ENCODE measurements at regions not wholly inside any gene's neighbourhood (a gene's known extent, or its start where the extent isn't known, plus 50 kb on each side); places are given as distances from the start of the nearest gene placed in this dataset.

DNA sequence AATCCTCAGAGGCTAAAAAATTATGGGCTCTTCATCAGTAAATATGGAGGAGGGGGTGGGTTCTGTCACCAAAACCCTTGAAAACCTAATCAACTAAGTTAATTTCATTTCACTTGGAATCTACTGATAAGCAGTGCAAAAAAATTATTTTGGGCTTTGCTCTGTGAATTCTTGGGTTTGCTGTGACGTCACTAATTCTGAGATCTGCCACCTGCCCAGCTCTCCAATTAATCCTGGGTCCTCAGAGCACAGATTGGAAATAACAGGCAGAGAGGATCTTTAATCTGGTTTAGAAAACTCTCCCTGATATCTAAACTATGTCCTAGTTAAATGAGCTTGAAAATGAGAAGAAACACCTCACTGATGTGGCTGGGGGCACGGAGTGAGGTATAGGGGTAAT is 903.2 kb downstream of the AACS start:
- TF ChIP-seq, protein P1, sequence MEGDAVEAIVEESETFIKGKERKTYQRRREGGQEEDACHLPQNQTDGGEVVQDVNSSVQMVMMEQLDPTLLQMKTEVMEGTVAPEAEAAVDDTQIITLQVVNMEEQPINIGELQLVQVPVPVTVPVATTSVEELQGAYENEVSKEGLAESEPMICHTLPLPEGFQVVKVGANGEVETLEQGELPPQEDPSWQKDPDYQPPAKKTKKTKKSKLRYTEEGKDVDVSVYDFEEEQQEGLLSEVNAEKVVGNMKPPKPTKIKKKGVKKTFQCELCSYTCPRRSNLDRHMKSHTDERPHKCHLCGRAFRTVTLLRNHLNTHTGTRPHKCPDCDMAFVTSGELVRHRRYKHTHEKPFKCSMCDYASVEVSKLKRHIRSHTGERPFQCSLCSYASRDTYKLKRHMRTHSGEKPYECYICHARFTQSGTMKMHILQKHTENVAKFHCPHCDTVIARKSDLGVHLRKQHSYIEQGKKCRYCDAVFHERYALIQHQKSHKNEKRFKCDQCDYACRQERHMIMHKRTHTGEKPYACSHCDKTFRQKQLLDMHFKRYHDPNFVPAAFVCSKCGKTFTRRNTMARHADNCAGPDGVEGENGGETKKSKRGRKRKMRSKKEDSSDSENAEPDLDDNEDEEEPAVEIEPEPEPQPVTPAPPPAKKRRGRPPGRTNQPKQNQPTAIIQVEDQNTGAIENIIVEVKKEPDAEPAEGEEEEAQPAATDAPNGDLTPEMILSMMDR (IDR thresholded peaks at IDR 0.05 in 8 of 11, conservative IDR thresholded peaks at IDR 0.05 in 3 of 11), result no peak
- no peak for TF ChIP-seq POLR2A (IDR thresholded peaks at IDR 0.05)
